ENCODE measurements at regions not wholly inside any gene's neighbourhood (a gene's known extent, or its start where the extent isn't known, plus 50 kb on each side); places are given as distances from the start of the nearest gene placed in this dataset.

GRCh38 chr2:120677696-120678247 lies 57.9 kb upstream of the GLI2 start:
- H3K9me3 ChIP-seq: no peaks in the 10 kb centered on the region
- H3K27ac ChIP-seq: no peak overlapping the region
- no peaks in the 10 kb centered on the region for H3K27me3 ChIP-seq
- no peak for ATAC-seq
- TF ChIP-seq POLR2A (IDR thresholded peaks at IDR 0.05) (no peak), CTCF (IDR thresholded peaks at IDR 0.05) (no peak)
- WGBS (ENCODE audit: insufficient coverage, low coverage, low lambda C conversion rate, missing lambda C conversion rate): 51% methylated on average over 4 of the region's 4 CpGs
- H3K36me3 ChIP-seq: no peaks in the 10 kb centered on the region
- H3K4me3 ChIP-seq: no peak overlapping the region
- no peak for DNase-seq
- H3K4me1 ChIP-seq: no peaks in the 10 kb centered on the region
- intact Hi-C loops (cut with DNase I): loop anchor here (5.0 to 10.0 kb wide), 4 partner anchors 113 to 363 kb away; no protein-coding TSS in a partner anchor

GRCh38 chr2:120678251-120678650 lies 57.4 kb upstream of the GLI2 start:
- ATAC-seq (no peak), DNase-seq (no peak)
- no peaks in the 10 kb centered on the region for H3K9me3 ChIP-seq
- H3K4me3 ChIP-seq: no peak overlapping the region
- H3K4me1 ChIP-seq: no peaks in the 10 kb centered on the region
- 62% methylated on average over 6 of the region's 7 CpGs for WGBS (ENCODE audit: insufficient coverage, low coverage, low lambda C conversion rate, missing lambda C conversion rate)
- TF ChIP-seq POLR2A (IDR thresholded peaks at IDR 0.05): no peak
- no peak for TF ChIP-seq CTCF (IDR thresholded peaks at IDR 0.05)
- intact Hi-C loops (cut with DNase I): loop anchor here (5.0 to 10.0 kb wide), 4 partner anchors 113 to 363 kb away; no protein-coding TSS in a partner anchor
- H3K27me3 ChIP-seq: no peaks in the 10 kb centered on the region
- no peaks in the 10 kb centered on the region for H3K36me3 ChIP-seq
- H3K27ac ChIP-seq: no peak overlapping the region

GRCh38 chr2:120678926-120679325 lies 56.7 kb upstream of the GLI2 start:
- Histone ChIP-seq H3K4me1 (no peaks in the 10 kb centered on the region), H3K27me3 (no peaks in the 10 kb centered on the region), H3K27ac (no peak overlapping the region), H3K4me3 (no peak overlapping the region), H3K36me3 (no peaks in the 10 kb centered on the region), H3K9me3 (no peaks in the 10 kb centered on the region)
- no peak for DNase-seq
- intact Hi-C loops (cut with DNase I): loop anchor here (5.0 to 10.0 kb wide), 4 partner anchors 114 to 364 kb away; no protein-coding TSS in a partner anchor
- WGBS (ENCODE audit: insufficient coverage, low coverage, low lambda C conversion rate, missing lambda C conversion rate): 60% methylated on average over 2 of the region's 7 CpGs
- no peak for ATAC-seq
- no peak for TF ChIP-seq POLR2A (IDR thresholded peaks at IDR 0.05)
- no peak for TF ChIP-seq CTCF (IDR thresholded peaks at IDR 0.05)

GRCh38 chr2:120679526-120679925 lies 56.1 kb upstream of the GLI2 start:
- no peak for DNase-seq
- no peak for TF ChIP-seq POLR2A (IDR thresholded peaks at IDR 0.05)
- no peak for TF ChIP-seq CTCF (IDR thresholded peaks at IDR 0.05)
- ATAC-seq: no peak
- Histone ChIP-seq H3K27me3 (no peaks in the 10 kb centered on the region), H3K4me3 (no peak overlapping the region), H3K9me3 (no peaks in the 10 kb centered on the region), H3K4me1 (no peaks in the 10 kb centered on the region), H3K27ac (no peak overlapping the region), H3K36me3 (no peaks in the 10 kb centered on the region)
- no CpG with 5 or more reads among the region's 9 CpGs for WGBS (ENCODE audit: insufficient coverage, low coverage, low lambda C conversion rate, missing lambda C conversion rate)
- intact Hi-C loops (cut with DNase I): loop anchor here (5.0 to 10.0 kb wide), 4 partner anchors 115 to 365 kb away; no protein-coding TSS in a partner anchor
